GM18861 (cell line): ENCODE measurements at regions not wholly inside any gene's neighbourhood (a gene's known extent, or its start where the extent isn't known, plus 50 kb on each side); places are given as distances from the start of the nearest gene placed in this dataset.

ENCODE experiments used
- ATAC-seq: cut with Tn5 transposase; IDR thresholded peaks from one replicate; pipeline ENCODE4 v1.9.1; 2021; ENCODE audit not compliant: unreplicated experiment

- ATAC-seq: no peak
Measured at GRCh38 chr9:79176014-79176697, 395.6 kb upstream of the TLE4 start.

- no peak for ATAC-seq
Measured at GRCh38 chr9:79184831-79185230, 386.9 kb upstream of the TLE4 start.

DNA sequence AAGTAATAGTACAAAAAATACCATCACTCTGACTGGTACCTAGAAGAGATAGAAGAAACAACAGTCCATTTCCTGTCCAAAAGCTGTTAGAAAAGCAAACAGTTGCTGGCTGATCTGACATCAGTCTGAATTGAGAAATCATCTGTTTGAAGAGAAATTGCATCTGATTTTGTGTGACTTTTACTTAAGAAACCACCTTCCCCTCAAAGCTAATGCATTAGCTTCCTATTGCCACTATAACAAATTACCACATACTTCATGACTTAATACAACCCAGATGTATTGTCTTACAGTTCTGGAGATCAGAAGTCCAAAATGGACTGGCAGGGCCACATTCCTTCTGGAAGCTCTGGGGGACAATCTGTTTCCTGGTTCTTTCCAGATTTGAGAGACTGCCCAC, 385.9 kb upstream of the TLE4 start:
- no peak for ATAC-seq

DNA sequence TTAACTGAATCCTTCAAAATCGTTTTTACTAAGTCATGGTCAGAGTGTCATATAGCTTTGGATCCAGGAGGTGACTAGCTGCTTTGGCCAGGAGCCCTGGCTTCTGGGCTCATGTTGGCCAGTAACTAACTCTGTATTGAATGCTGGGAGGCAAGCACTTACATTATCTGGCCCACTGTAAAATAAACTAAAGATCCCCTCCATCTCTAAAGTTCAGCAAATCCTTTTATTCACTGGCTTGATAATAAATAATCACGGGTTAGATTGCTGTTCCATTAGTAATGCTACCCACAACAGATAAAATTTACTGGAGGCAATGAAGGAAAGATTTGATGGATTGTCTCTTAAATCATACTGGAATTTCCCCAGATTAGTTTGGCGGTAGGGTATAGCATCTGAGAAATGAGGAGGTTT, 382.2 kb upstream of the TLE4 start:
- ATAC-seq: no peak

- no peak for ATAC-seq
Measured at GRCh38 chr9:79193001-79193400, 378.8 kb upstream of the TLE4 start.

DNA sequence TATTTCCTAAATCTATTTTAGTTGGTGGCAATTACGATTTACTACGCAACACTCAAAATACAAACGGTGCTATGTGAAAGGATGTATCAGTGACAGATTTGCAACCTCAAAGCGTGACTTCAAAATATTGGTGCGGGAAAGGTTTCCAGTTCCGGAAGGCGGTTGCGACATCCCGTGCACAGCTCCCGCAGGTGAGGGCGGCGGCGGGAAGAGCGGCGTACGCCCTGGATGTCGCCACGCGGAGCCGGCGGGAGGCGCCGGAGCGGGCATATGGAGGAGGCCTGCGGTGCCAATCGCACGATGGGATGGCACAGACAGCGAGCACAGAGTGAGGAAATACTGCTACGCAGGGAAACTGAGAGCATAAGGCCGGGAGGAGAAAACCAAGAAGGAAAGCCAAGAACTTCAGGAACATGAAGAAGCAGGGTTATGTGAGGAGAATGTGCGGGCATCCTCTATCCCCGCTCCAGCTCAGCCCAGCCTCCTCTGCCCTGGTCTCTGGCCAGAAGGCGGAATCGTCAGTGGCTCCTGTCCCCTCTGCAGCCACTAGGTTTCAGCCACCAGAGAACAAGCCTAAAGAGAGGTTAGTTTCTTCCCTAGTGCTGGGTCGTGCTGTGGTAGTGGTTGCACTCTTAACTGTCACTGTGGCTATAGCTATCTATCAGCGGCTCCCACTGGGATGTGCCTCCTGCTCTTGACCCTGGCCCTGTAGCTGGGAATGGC, 378.1 kb upstream of the TLE4 start:
- ATAC-seq: no peak

GRCh38 chr9:79195879-79196278, 375.9 kb upstream of the TLE4 start:
- ATAC-seq: no peak

DNA sequence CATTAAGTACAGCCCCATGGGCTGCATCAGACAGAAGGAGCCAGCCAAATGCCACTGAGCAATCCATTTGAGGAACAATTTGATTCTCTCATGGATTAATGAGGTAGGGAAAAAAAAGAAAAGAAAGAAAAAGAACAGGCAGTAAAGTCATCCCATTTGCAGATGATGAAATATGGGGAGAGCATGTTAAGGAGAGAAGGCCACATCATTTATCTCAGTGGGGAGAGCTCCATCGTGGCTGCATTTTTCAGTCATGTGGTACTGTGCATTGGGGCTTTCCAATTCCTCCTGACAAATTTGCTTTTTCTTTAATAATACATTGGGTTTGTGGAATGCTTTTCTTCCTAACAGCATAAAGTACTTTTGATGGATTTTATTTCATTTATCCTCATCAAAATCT, 375.2 kb upstream of the TLE4 start:
- no peak for ATAC-seq

DNA sequence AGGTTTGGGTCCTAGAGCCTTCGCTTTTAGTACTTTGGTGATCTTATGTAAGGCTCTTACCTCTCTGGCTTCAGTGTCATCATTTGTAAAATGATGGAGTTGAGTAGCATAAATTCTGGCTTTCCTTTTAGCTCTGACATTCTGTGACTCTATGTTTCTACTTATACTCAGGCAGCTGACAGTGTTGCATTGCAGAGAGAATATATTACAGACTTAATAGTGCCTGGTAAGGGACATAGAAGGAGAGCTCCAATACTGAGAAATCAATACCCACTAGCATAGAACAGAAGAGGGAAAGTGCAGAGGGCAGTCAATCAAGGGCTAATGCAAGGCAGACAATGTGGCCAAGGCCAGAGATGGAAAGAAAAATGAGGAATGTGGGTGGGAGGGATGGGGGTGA, 371.4 kb upstream of the TLE4 start:
- ATAC-seq: no peak

- ATAC-seq: no peak
Measured at GRCh38 chr9:79201636-79202035, 370.1 kb upstream of the TLE4 start.

DNA sequence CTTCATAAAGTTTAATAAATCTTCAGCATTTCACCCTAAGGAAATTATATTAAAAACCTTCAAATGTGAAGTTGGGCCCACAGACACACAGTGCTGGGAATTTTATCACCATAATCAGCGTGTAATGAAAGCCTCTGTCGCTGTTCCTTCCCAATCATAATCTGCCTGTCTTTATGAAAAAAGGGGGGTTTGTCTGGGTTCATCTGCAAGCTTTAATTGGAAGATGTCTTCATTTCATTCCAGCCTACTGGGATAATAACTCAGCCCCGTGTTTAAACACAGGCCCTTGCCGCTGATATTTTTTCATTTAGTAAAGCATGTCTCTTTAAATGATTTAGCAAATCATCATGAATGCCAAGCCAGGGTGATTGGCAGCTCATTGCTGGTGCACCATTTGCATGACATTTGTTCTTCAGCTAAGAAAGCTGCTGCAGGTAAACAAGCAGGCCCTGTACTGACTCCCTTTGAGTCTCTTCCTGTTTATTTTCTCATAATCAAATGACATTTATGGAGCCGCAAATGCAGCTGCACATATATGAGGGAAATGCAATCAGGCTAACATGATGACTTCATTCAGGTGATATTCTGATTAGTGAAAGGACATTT, 362.9 kb upstream of the TLE4 start:
- ATAC-seq: no peak

DNA sequence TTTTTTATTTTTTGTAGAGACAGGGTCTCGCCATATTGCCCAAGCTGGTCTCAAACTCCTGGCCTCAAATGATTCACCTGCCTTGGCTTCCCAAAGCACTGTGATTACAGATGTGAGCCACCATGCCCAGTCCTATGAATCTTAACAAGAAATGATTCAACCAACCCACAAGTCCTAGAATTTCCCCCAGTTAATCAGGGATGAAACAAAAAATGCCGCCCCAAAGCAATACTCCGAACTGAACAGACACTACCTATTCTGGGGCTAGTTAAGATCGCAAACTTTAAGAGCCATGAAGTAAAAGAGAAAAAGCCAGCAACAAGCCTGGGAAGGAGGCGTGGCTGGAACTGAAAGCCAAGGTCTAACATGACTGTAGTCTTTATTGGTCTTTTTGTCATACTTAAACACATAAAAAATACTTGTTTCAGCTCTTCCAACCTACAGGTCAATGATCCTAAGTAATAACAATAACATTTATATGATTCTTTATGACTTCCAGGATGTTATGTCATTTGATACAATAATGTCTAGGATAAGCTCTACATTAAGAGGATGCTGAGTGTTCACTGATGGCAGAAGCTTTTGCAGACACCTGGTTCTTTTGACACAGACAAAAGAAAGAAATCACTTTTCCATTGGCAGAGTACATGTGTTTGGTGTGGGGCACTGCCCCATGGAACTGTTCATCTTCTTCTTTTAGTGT, 361.1 kb upstream of the TLE4 start:
- ATAC-seq: no peak

GRCh38 chr9:79213417-79214125, 358.2 kb upstream of the TLE4 start:
- ATAC-seq: no peak

DNA sequence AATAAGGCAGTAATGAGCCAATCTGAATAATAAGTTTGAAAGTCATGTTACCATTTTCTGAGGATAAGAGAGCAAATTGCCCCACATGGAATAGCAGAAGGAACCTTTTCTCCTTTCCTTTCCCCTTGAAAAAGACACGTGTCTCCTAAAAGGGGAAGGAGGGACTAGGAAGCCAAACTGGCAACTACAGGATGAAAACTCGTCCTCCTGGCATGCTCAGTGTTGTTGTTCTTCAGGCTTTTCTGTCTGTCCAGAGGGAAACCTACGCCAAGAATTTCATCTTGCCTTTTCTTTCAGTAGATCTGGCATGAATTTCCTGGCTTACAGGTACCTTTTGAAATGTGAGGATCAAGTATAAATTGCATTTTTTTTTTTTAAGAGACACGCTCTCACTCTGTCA, 355.9 kb upstream of the TLE4 start:
- no peak for ATAC-seq

DNA sequence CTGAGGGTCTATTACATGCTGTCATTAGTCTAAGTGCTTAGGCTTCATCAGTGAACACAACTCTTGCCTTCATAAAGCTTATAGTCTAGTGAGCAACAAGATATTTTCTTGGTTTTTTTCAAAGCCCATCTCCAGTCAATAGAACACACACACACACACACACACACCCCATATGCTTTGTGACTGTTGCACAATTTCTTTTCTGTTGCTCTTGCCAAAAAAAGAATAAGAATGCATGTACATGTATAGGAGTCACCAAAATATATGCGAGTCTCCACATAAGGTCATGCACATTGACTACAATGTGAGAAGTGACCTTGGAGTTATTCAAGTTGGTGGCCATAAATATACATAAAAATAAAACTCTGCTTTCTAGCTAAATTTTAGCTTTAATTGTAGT, 351.5 kb upstream of the TLE4 start:
- no peak for ATAC-seq

DNA sequence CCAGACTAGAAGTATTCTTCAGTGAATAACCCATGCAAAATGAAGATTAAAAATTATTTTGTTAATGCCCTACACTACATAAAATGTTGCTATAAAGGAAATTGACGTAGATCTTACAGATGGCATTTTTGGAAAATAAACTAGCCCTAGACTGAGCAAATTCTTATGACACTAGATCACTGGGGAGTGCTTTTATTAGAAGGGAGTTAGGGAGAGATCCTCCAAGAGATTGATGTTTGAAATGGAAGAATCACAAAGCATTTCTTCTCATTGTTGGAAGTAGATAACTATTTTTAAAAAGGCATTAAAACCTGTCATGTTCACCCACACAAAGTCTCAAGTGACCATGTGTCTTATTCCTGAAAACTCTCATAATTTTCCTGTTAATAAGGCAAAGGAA, 351.1 kb upstream of the TLE4 start:
- no peak for ATAC-seq

GRCh38 chr9:79221084-79221483, 350.7 kb upstream of the TLE4 start:
- no peak for ATAC-seq

- ATAC-seq: no peak
Measured at GRCh38 chr9:79222483-79222882, 349.3 kb upstream of the TLE4 start.

GRCh38 chr9:79224672-79225433, 346.9 kb upstream of the TLE4 start:
- ATAC-seq: no peak

- no peak for ATAC-seq
Measured at GRCh38 chr9:79233542-79233941, 338.2 kb upstream of the TLE4 start.
